CD4-positive, CD25-positive, alpha-beta regulatory T cell (primary cell): ENCODE measurements at regions not wholly inside any gene's neighbourhood (a gene's known extent, or its start where the extent isn't known, plus 50 kb on each side); places are given as distances from the start of the nearest gene placed in this dataset.
"Not testable (repeated sequence)": the region's sequence is repeated elsewhere in the genome, so short reads cannot be mapped to it uniquely, and the experiment has no call there.

Source experiments
- ATAC-seq, 2 donors: fragments of 150-1000 bp; cut with Tn5 transposase; one replicate each; pipeline ENCODE4 v1.10.0; 2021; ENCODE audit warnings: low read depth in 2 of 2, moderate number of reproducible peaks in 2 of 2, moderate library complexity in 1 of 2
- DNase-seq, 3 donors: peaks; one replicate each; pipeline versions ENCODE4 v3.0.0 to v3.0.0-alpha.2; 2012 to 2022; ENCODE audit warnings: mixed read lengths in 1 of 3
- H3K27ac ChIP-seq: one replicate; pipeline ENCODE4 v1.7.0; 2013; ENCODE audit warnings: mild to moderate bottlenecking, low read length; ENCODE audit not compliant: insufficient read depth, poor library complexity, severe bottlenecking
- H3K27me3 ChIP-seq: one replicate; pipeline ENCODE4 v1.7.0; 2013; ENCODE audit warnings: low read length; ENCODE audit not compliant: control insufficient read depth, insufficient read depth
- H3K36me3 ChIP-seq: one replicate; pipeline ENCODE4 v1.7.0; 2013; ENCODE audit warnings: mild to moderate bottlenecking, low read length, moderate library complexity; ENCODE audit not compliant: control insufficient read depth, insufficient read depth
- H3K4me1 ChIP-seq: 2 replicates; pipeline ENCODE4 v1.7.0; 2013; ENCODE audit warnings: mild to moderate bottlenecking, low read length; ENCODE audit not compliant: insufficient read depth, control insufficient read depth, poor library complexity, severe bottlenecking
- H3K4me3 ChIP-seq: one replicate; pipeline ENCODE4 v1.7.0; 2013; ENCODE audit warnings: low read depth, mild to moderate bottlenecking, low read length, moderate library complexity
- H3K9me3 ChIP-seq, 2 experiments: 1 replicate in 1 of 2; 2 replicates in 1 of 2; pipeline ENCODE4 v1.7.0; 2013; ENCODE audit warnings: low read length in 2 of 2, mild to moderate bottlenecking in 1 of 2, moderate library complexity in 1 of 2; ENCODE audit not compliant: control insufficient read depth in 2 of 2
- H3K27ac Mint-ChIP-seq, 3 donors: one replicate each; pipeline ENCODE4 v1.8.0; 2020 to 2022; ENCODE audit warnings: mild to moderate bottlenecking in 3 of 3, mixed read lengths in 3 of 3, moderate library complexity in 2 of 3
- H3K27me3 Mint-ChIP-seq: one replicate; pipeline ENCODE4 v1.8.0; 2022; ENCODE audit warnings: mild to moderate bottlenecking, mixed read lengths
- H3K36me3 Mint-ChIP-seq: one replicate; pipeline ENCODE4 v1.8.0; 2020; ENCODE audit warnings: mixed read lengths
- H3K4me1 Mint-ChIP-seq, 4 donors: one replicate each; pipeline ENCODE4 v1.8.0; 2020 to 2022; ENCODE audit warnings: mixed read lengths in 4 of 4, mild to moderate bottlenecking in 1 of 4
- H3K4me3 Mint-ChIP-seq, 4 donors: one replicate each; pipeline ENCODE4 v1.8.0; 2020 to 2022; ENCODE audit warnings: mild to moderate bottlenecking in 4 of 4, mixed read lengths in 4 of 4, moderate library complexity in 3 of 4
- H3K9me3 Mint-ChIP-seq, 7 donors: one replicate each; pipeline ENCODE4 v1.8.0; 2020 to 2022; ENCODE audit warnings: mixed read lengths in 7 of 7, mild to moderate bottlenecking in 3 of 7, moderate library complexity in 2 of 7

GRCh38 chr17:13154398-13154797, 136.6 kb upstream of the ELAC2 start:
- H3K36me3 ChIP-seq, result no peaks in the 10 kb centered on the region
- DNase-seq (no peak), ATAC-seq (no peak)
- H3K27ac ChIP-seq, result no peak overlapping the region
- Mint-ChIP-seq H3K36me3 (no peaks in the 10 kb centered on the region), H3K27me3 (no peaks in the 10 kb centered on the region), H3K4me3 (no peak overlapping the region), H3K4me1 (no peaks in the 10 kb centered on the region), H3K9me3 (peaks cover 0 to 3% (median 0%) of the 10 kb centered on the region in 7 donors), H3K27ac (no peak overlapping the region)
- H3K9me3 ChIP-seq, result no peaks in the 10 kb centered on the region
- no peaks in the 10 kb centered on the region for H3K27me3 ChIP-seq
- no peak overlapping the region for H3K4me3 ChIP-seq
- H3K4me1 ChIP-seq, result no peaks in the 10 kb centered on the region

DNA sequence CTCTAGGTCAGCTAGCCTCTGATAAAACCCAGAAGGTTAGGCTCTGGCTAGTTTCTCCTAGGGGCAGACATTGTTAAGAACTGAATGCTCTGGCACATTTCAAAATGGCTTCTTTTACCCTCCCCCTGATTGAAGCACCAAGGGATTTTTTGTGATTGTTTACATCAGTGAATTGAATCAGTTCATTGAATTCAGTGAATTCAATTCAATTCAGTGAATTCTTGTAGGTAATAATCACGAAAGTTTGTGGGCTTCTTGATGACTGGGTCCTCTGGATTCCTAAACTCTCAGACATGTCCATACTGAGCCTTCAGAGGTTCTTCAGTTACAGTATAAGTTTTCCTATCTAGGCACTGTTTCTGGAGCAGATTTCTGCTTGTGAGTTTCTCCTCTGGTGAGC, 135.2 kb upstream of the ELAC2 start:
- ATAC-seq (no peak), DNase-seq (no peak)
- Histone ChIP-seq H3K4me3 (no peak overlapping the region), H3K9me3 (no peaks in the 10 kb centered on the region), H3K4me1 (no peaks in the 10 kb centered on the region), H3K27ac (no peak overlapping the region), H3K27me3 (no peaks in the 10 kb centered on the region), H3K36me3 (no peaks in the 10 kb centered on the region)
- Mint-ChIP-seq H3K4me1 (no peaks in the 10 kb centered on the region), H3K36me3 (no peaks in the 10 kb centered on the region), H3K27me3 (no peaks in the 10 kb centered on the region), H3K27ac (no peak overlapping the region), H3K4me3 (no peak overlapping the region), H3K9me3 (peaks cover 0 to 3% (median 0%) of the 10 kb centered on the region in 7 donors)

DNA sequence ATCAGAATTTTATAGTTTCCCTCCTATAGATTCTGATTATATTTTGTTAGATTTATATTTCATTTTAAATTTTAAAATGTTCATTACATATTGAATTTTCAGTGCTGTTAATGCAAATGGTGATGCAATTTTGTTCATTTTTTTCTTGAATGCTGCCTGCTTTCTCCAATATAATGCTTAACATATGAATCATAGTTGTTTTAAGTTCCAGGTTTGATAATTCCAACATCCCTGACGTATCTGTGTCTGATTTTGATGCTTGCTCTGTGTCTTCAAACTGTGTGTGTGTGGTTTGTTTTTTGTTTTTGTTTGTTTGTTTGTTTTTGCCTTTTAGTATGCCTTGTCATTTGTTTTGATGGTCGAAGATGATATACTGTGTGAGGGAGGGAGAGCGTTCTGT, 134.7 kb upstream of the ELAC2 start:
- no peak overlapping the region for H3K27ac Mint-ChIP-seq
- H3K36me3 ChIP-seq, result no peaks in the 10 kb centered on the region
- no peak overlapping the region for H3K4me3 Mint-ChIP-seq

GRCh38 chr17:13150738-13151137, 132.9 kb upstream of the ELAC2 start:
- H3K4me3 ChIP-seq, H3K36me3 Mint-ChIP-seq, H3K4me3 Mint-ChIP-seq, DNase-seq, H3K27me3 ChIP-seq, H3K27ac ChIP-seq, H3K27me3 Mint-ChIP-seq, H3K4me1 Mint-ChIP-seq, H3K9me3 ChIP-seq, ATAC-seq, H3K36me3 ChIP-seq, H3K27ac Mint-ChIP-seq, H3K4me1 ChIP-seq, H3K9me3 Mint-ChIP-seq: not testable (repeated sequence)

More for the DNA sequence above, 134.7 kb upstream of the ELAC2 start:
- DNase-seq (no peak), ATAC-seq (no peak)
- no peaks in the 10 kb centered on the region for H3K36me3 Mint-ChIP-seq
- Histone ChIP-seq H3K4me1 (no peaks in the 10 kb centered on the region), H3K4me3 (no peak overlapping the region), H3K9me3 (no peaks in the 10 kb centered on the region), H3K27ac (no peak overlapping the region), H3K27me3 (no peaks in the 10 kb centered on the region)
- H3K9me3 Mint-ChIP-seq, result peaks cover 0 to 3% (median 0%) of the 10 kb centered on the region in 7 donors
- H3K27me3 Mint-ChIP-seq, result peaks cover 3% of the 10 kb centered on the region
- no peaks in the 10 kb centered on the region for H3K4me1 Mint-ChIP-seq

- no peak for DNase-seq
- peaks cover 0 to 12% (median 4%) of the 10 kb centered on the region in 7 donors for H3K9me3 Mint-ChIP-seq
- H3K27ac Mint-ChIP-seq, result no peak overlapping the region
- Histone ChIP-seq H3K4me3 (no peak overlapping the region), H3K27me3 (no peaks in the 10 kb centered on the region), H3K4me1 (no peaks in the 10 kb centered on the region), H3K27ac (no peak overlapping the region), H3K9me3 (no peaks in the 10 kb centered on the region), H3K36me3 (no peaks in the 10 kb centered on the region)
- H3K27me3 Mint-ChIP-seq, result peaks cover 10% of the 10 kb centered on the region
- H3K36me3 Mint-ChIP-seq, result no peaks in the 10 kb centered on the region
- no peaks in the 10 kb centered on the region for H3K4me1 Mint-ChIP-seq
- ATAC-seq, result no peak
- no peak overlapping the region for H3K4me3 Mint-ChIP-seq
Observed at GRCh38 chr17:13143001-13143400, 125.2 kb upstream of the ELAC2 start.

- Mint-ChIP-seq H3K9me3 (peaks cover 0 to 16% (median 8%) of the 10 kb centered on the region in 7 donors), H3K4me3 (no peak overlapping the region), H3K4me1 (no peaks in the 10 kb centered on the region), H3K27ac (no peak overlapping the region), H3K36me3 (no peaks in the 10 kb centered on the region), H3K27me3 (peaks cover 4% of the 10 kb centered on the region)
- Histone ChIP-seq H3K27me3 (no peaks in the 10 kb centered on the region), H3K4me3 (no peak overlapping the region), H3K4me1 (no peaks in the 10 kb centered on the region), H3K36me3 (no peaks in the 10 kb centered on the region), H3K27ac (no peak overlapping the region), H3K9me3 (no peaks in the 10 kb centered on the region)
- ATAC-seq (no peak), DNase-seq (no peak)
Observed at GRCh38 chr17:13140750-13141149, 122.9 kb upstream of the ELAC2 start.

GRCh38 chr17:13135506-13135905, 117.7 kb upstream of the ELAC2 start:
- H3K9me3 Mint-ChIP-seq, result peaks cover 0 to 19% (median 8%) of the 10 kb centered on the region in 7 donors
- no peak for ATAC-seq
- no peak for DNase-seq
- H3K4me1 Mint-ChIP-seq, result no peaks in the 10 kb centered on the region
- Histone ChIP-seq H3K36me3 (no peaks in the 10 kb centered on the region), H3K27me3 (no peaks in the 10 kb centered on the region), H3K9me3 (no peaks in the 10 kb centered on the region), H3K27ac (no peak overlapping the region), H3K4me3 (no peak overlapping the region), H3K4me1 (no peaks in the 10 kb centered on the region)
- no peak overlapping the region for H3K27ac Mint-ChIP-seq
- H3K4me3 Mint-ChIP-seq, result no peak overlapping the region
- H3K27me3 Mint-ChIP-seq, result no peaks in the 10 kb centered on the region
- no peaks in the 10 kb centered on the region for H3K36me3 Mint-ChIP-seq

GRCh38 chr17:13134076-13134475, 116.2 kb upstream of the ELAC2 start:
- no peak for DNase-seq
- H3K9me3 ChIP-seq, result no peaks in the 10 kb centered on the region
- H3K9me3 Mint-ChIP-seq, result peaks cover 0 to 11% (median 2%) of the 10 kb centered on the region in 7 donors

More at GRCh38 chr17:13134076-13134475, 116.2 kb upstream of the ELAC2 start:
- ATAC-seq, result no peak
- H3K27ac Mint-ChIP-seq, result no peak overlapping the region
- Histone ChIP-seq H3K27ac (no peak overlapping the region), H3K27me3 (no peaks in the 10 kb centered on the region), H3K4me3 (no peak overlapping the region), H3K36me3 (no peaks in the 10 kb centered on the region), H3K4me1 (no peaks in the 10 kb centered on the region)
- no peaks in the 10 kb centered on the region for H3K36me3 Mint-ChIP-seq
- no peak overlapping the region for H3K4me3 Mint-ChIP-seq
- no peaks in the 10 kb centered on the region for H3K27me3 Mint-ChIP-seq
- H3K4me1 Mint-ChIP-seq, result no peaks in the 10 kb centered on the region
